Thymus (tissue), 11 donors: ENCODE measurements at regions not wholly inside any gene's neighbourhood (a gene's known extent, or its start where the extent isn't known, plus 50 kb on each side); places are given as distances from the start of the nearest gene placed in this dataset.
A peak's percentile ranks its signal among the peaks of the same experiment; 100 is the strongest.

ENCODE experiments used
- DNase-seq, 9 donors: peaks; one replicate each; pipeline ENCODE4 v3.0.0-alpha.2; 2013; ENCODE audit warnings: low spot score in 9 of 9, low read depth in 6 of 9, missing footprints in 1 of 9
- H3K27ac ChIP-seq, 2 donors: one replicate each; pipeline ENCODE4 v1.5.1; 2013; ENCODE audit warnings: control low read depth in 1 of 2, low read depth in 1 of 2, low read length in 1 of 2, mild to moderate bottlenecking in 1 of 2, moderate library complexity in 1 of 2
- H3K27me3 ChIP-seq, 2 donors: one replicate each; pipeline ENCODE4 v1.5.1; 2013; ENCODE audit warnings: low read length in 1 of 2; ENCODE audit not compliant: control insufficient read depth in 2 of 2, insufficient read depth in 1 of 2
- H3K36me3 ChIP-seq, 2 donors: one replicate each; pipeline ENCODE4 v1.5.1; 2013; ENCODE audit warnings: low read length in 1 of 2, mild to moderate bottlenecking in 1 of 2, moderate library complexity in 1 of 2; ENCODE audit not compliant: control insufficient read depth in 2 of 2, insufficient read depth in 2 of 2
- H3K4me1 ChIP-seq, 2 donors: one replicate each; pipeline ENCODE4 v1.5.1; 2013; ENCODE audit warnings: low read length in 2 of 2; ENCODE audit not compliant: control insufficient read depth in 2 of 2, insufficient read depth in 2 of 2
- H3K4me3 ChIP-seq, 2 donors: one replicate each; pipeline ENCODE4 v1.5.1; 2013; ENCODE audit warnings: low read length in 2 of 2, control low read depth in 1 of 2, mild to moderate bottlenecking in 1 of 2
- H3K9me3 ChIP-seq, 2 donors: one replicate each; pipeline ENCODE4 v1.5.1; 2013; ENCODE audit warnings: low read length in 1 of 2, mild to moderate bottlenecking in 1 of 2; ENCODE audit not compliant: control insufficient read depth in 2 of 2, insufficient read depth in 1 of 2
- WGBS: extraction: QIAGEN DNeasy Blood & Tissue Kit; methylation state at CpG from one replicate; pipeline ENCODE4 v1.1.7; 2013; 5-methylcytosine and 5-hydroxymethylcytosine counted together
- donor health status: healthy.

DNA sequence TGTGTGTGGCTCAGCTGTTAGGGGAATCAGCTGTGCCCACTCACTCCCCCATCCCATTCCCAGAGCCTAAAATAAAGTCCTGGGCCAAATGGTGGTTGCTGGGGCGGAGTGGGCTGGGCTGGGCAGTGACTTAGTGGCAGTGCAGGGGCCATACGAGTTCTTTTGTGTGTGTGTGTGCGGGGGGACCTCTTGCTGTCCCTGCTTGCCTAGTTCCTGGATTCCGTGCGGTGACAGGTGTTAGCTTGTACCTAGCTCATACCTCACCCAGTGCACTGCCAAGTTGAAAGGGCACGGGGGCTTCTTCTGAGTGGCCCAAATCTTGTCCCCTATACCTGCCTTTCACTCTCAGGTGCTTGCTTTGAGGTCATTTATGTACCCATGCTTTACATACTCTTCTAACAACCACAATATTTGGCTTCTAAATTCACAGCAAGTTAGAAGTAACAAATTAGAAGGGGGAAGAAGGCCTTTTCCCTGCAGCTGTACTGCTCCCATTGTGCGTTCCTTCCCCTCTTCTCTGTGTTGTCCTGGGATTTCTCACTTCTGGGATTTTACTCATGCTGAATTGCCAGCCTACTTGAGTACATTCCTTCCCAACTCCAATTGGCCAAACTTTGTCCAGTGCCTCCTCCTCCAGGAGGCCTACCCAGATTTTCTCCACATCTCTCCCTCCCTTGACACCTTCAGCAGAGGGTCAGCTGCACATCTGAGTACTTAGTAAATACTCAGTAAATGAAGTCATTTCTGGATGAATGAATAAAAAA is 66.3 kb upstream of the POLG start:
- Histone ChIP-seq H3K36me3 (no peaks in the 10 kb centered on the region), H3K9me3 (peaks cover 4 to 5% of the 10 kb centered on the region in 2 donors), H3K27ac (no peak overlapping the region), H3K4me3 (no peak overlapping the region), H3K27me3 (peaks cover 77 to 100% of the 10 kb centered on the region in 2 donors), H3K4me1 (peaks cover 3 to 6% of the 10 kb centered on the region in 2 donors)
- DNase-seq, result no peak
- 38% methylated on average over 7 of the region's 7 CpGs for WGBS

DNA sequence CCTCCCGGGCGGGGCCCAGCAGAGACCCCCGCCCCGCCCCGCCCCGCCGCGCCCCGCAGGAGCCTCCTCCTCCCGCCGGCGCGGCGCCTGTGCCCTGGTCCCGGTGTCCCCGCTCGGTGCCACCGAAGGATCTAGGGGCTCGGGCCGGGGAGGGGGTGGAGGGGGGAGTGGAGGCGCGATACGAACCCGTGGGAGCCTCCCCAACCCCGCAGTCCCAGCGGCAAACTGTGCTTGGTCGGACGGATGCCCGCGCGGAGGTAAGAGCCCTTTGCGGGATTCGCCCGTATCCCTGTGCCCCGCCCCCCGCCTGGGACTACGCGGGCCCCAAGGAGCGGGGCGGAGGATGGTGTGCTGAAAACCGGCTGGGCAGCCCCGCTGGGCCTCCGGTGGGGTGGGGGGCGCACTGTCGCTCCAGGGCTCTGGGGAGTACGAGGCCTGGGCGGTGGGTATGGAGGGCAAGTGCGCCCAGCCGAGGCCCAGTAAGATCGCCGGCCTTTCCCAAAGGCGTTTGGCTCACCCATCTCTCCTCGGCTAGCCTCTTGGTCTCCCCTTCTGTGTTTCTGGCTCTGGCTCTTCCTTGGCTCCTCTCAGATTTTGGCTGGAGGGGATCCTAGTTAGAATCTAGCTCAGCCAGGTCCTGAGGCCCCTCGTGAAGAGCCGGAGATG is 65.6 kb upstream of the POLG start:
- 7% methylated on average over 54 of the region's 55 CpGs for WGBS
- DNase-seq, result no peak
- Histone ChIP-seq H3K27ac (no peak overlapping the region), H3K4me1 (peaks cover 3 to 6% of the 10 kb centered on the region in 2 donors), H3K36me3 (no peaks in the 10 kb centered on the region), H3K4me3 (peak overlapping the region in 1 of 2 donors; percentile 28), H3K9me3 (peaks cover 4 to 5% of the 10 kb centered on the region in 2 donors), H3K27me3 (peaks cover 71 to 100% of the 10 kb centered on the region in 2 donors)

DNA sequence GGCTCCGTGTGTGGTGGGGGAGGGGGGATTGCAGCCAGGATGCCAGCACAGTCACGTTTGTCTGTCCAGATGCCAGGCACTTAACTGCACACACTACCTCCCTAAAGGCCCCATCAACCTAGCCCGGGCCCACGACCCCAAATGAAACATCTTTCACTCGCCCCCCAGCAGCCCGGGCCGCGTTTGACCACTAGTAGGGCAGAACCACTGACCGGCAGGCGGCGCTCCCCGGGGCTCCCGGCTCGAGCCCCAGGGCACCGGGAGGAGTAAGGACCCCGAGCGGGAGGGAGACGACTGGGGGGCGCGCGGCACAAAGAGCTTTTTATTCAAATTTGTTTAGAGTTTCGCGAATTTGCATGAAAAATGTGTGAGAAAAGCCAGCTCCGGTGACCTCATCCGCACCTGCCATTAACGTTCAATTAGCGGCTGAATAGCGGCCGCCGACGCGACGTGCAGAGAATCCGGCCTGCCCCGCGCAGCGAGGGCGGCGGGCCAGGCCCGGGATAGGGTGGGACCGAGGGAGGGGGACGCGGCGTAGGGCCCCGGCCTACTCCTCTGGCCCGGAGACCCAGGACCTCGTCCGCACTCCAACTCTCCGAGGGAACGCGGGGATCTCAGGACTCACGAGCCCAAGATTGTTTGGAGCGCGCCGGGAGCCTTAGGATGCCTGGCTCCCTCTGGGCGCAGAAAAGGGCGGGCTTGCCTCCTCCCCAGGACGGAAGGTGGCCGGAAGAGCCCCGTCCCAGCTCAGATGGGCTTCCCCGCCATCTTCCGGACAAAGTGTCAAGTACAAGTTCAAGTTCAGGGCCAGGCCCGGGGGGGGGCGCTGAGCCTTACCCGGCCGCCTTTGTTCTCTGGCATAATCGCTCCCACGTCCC is 64.9 kb upstream of the POLG start:
- no peaks in the 10 kb centered on the region for H3K36me3 ChIP-seq
- DNase-seq, result no peak
- peak overlapping the region in 1 of 2 donors; percentile 28 for H3K4me3 ChIP-seq
- peaks cover 4 to 5% of the 10 kb centered on the region in 2 donors for H3K9me3 ChIP-seq
- 3% methylated on average over 68 of the region's 68 CpGs for WGBS
- H3K4me1 ChIP-seq, result peaks cover 3 to 6% of the 10 kb centered on the region in 2 donors
- H3K27ac ChIP-seq, result no peak overlapping the region
- H3K27me3 ChIP-seq, result peaks cover 63 to 100% of the 10 kb centered on the region in 2 donors

DNA sequence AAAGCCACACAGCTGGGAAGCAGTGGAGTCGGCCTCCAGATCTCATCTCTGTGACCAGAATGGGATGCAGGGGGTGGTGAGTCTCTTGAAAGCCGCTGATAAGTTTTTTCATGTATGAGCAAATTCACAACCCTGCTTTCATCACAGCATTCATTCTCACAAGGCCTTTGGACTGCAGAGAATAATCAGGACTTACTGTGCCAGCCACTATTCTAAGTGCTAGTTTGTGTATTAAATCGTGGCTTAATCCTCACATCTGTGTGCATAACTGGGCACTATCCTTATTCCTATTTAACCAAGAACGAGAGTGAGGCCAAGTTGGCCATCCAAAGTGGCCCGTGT is 64.2 kb upstream of the POLG start:
- peaks cover 4 to 5% of the 10 kb centered on the region in 2 donors for H3K9me3 ChIP-seq
- no peak overlapping the region for H3K27ac ChIP-seq
- H3K4me1 ChIP-seq, result peaks cover 3 to 6% of the 10 kb centered on the region in 2 donors
- H3K4me3 ChIP-seq, result no peak overlapping the region
- peaks cover 59 to 100% of the 10 kb centered on the region in 2 donors for H3K27me3 ChIP-seq
- DNase-seq, result no peak
- H3K36me3 ChIP-seq, result no peaks in the 10 kb centered on the region
- WGBS, result 29% methylated on average over 5 of the region's 5 CpGs

DNA sequence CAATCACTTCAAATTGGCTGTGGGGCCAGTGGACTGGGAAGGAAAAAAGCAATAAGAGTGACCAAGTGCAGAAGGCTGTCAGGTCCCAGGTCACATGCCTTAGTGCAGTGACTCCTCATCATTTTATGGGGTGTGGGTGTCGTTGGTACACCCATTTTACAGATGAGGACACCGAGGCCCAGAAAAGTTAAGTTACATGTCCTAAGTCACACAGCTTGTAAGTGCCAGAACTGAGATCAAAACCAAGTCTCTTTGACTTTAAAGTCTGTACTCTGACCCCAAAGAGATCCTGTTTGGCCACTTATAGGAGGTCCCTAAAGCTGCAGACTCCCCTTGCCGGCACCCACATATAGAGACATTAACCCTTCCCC is 63.0 kb upstream of the POLG start:
- no peak overlapping the region for H3K4me3 ChIP-seq
- H3K4me1 ChIP-seq, result peaks cover 3 to 6% of the 10 kb centered on the region in 2 donors
- peaks cover 4 to 5% of the 10 kb centered on the region in 2 donors for H3K9me3 ChIP-seq
- no peak overlapping the region for H3K27ac ChIP-seq
- peaks cover 49 to 100% of the 10 kb centered on the region in 2 donors for H3K27me3 ChIP-seq
- no peak for DNase-seq
- no peaks in the 10 kb centered on the region for H3K36me3 ChIP-seq
- WGBS, result 50% methylated on average over 3 of the region's 3 CpGs

DNA sequence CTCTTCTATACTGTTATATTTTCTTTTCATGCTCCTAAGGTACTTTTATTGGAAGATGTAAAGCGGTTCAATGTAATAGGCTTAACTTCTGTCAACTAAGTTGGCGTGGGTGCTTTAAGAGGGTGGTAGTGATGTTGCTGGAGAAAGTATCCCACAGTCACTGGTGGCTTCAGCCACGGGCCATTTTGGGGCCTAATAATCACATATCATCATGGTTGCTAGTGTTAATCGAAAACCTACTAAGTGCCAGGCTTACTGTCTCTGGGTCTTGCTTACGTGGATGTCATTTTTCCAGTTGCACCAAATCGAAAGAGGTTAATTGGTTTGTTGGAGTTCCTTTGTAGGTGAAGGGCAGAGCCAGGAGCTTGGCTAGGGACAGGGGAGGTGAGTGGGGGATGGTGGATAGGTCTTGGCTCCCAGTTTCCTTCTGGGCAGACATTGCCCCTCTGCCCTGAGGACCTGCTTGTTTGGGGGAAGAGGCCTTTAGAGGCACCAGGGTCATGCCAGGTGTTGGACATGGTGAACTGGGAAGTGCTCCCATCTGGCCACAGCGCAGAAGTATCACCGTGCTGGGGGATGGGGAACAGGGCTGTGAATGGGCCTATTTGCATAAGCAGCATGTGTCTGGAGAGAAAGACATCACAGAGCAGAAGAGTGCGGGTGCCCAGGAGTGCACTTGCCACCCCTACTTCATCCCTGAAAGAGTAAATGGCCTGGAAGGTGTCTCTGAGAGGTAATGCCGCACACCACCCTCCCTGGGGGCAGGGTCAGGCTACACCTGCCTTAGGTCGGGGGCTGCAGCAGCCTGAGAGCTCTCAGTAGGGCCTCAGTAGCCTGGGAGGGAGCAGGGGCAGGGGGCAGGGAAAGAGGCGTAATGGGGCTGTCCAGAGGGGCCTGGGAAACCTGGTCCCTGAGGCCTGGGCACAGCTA is 62.4 kb upstream of the POLG start:
- peaks cover 4 to 5% of the 10 kb centered on the region in 2 donors for H3K9me3 ChIP-seq
- H3K36me3 ChIP-seq, result no peaks in the 10 kb centered on the region
- H3K4me3 ChIP-seq, result no peak overlapping the region
- DNase-seq, result no peak
- peaks cover 3 to 6% of the 10 kb centered on the region in 2 donors for H3K4me1 ChIP-seq
- WGBS, result 66% methylated on average over 12 of the region's 12 CpGs
- H3K27me3 ChIP-seq, result peaks cover 44 to 100% of the 10 kb centered on the region in 2 donors
- no peak overlapping the region for H3K27ac ChIP-seq

DNA sequence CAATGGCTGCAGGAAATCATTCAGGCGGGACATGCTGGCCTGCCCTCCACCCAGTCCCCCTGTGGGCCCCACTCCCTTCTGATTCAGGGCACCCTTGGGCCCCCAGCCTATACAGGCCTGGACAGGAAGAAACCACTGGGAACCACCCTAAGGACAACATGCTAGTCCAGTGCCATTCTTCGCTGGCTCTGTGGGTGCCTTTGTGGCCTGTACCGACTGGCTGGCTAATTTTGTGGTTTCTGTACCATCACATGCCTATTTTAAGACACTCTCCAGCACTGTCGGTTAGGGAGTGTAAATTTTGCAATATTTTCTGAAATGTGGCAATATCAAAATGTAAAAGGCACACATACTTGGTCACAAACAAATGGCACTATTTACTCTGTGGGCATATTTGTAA is 61.4 kb upstream of the POLG start:
- Histone ChIP-seq H3K4me3 (no peak overlapping the region), H3K27me3 (peaks cover 35 to 100% of the 10 kb centered on the region in 2 donors), H3K36me3 (no peaks in the 10 kb centered on the region), H3K9me3 (peaks cover 4 to 5% of the 10 kb centered on the region in 2 donors), H3K27ac (no peak overlapping the region), H3K4me1 (peaks cover 3 to 6% of the 10 kb centered on the region in 2 donors)
- 40% methylated on average over 4 of the region's 4 CpGs for WGBS
- DNase-seq, result no peak

DNA sequence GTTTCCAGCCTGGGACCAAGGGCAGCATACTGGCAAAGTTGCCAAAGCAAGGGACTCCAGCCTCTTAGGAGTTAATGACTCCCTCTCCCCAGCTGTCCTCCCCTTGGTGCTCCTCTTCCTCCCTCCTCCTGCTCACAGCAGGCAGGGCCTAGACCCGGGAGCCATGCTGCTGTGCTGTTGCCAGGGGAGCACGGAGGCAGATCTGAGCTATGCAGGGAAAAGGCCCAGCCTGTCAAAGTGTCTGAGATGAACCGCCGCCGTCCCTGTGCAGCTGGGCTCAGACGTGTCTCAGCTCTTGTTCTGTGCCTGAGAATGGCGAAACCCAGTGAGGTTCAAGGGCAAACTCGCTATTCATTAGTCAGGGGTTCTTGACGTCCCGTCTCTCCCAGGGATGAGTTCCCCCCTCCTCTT is 60.8 kb upstream of the POLG start:
- H3K27me3 ChIP-seq, result peaks cover 32 to 100% of the 10 kb centered on the region in 2 donors

More for the DNA sequence above, 60.8 kb upstream of the POLG start:
- H3K27ac ChIP-seq, result no peak overlapping the region
- H3K4me1 ChIP-seq, result peaks cover 3 to 6% of the 10 kb centered on the region in 2 donors
- no peak for DNase-seq
- H3K9me3 ChIP-seq, result peaks cover 4 to 5% of the 10 kb centered on the region in 2 donors
- WGBS, result 86% methylated on average over 10 of the region's 10 CpGs
- H3K4me3 ChIP-seq, result no peak overlapping the region
- H3K36me3 ChIP-seq, result no peaks in the 10 kb centered on the region
